ENCODE measurements at regions not wholly inside any gene's neighbourhood (a gene's known extent, or its start where the extent isn't known, plus 50 kb on each side); places are given as distances from the start of the nearest gene placed in this dataset.

- H3K4me3 Mint-ChIP-seq: no peak overlapping the region
- ChIA-PET CTCF (no interaction called here), POLR2A (no interaction called here)
Measured at GRCh38 chr9:2341956-2342355, 279.6 kb upstream of the VLDLR start.

GRCh38 chr9:2343756-2344155 lies 277.8 kb upstream of the VLDLR start:
- POLR2A ChIA-PET: no interaction called here
- peaks cover 4% of the 10 kb centered on the region for H3K9me3 Mint-ChIP-seq
- H3K4me1 ChIP-seq (ENCODE audit: insufficient read depth, low read length): no peaks in the 10 kb centered on the region
- H3K27ac Mint-ChIP-seq: no peak overlapping the region
- no peak for DNase-seq
- CTCF ChIA-PET: no interaction called here
- TF ChIP-seq CTCF (IDR thresholded peaks at IDR 0.05): no peak
- no peak overlapping the region for H3K27ac ChIP-seq (ENCODE audit: low read depth in 1 of 2, low read length in 2 of 2)
- no peaks in the 10 kb centered on the region for H3K4me1 Mint-ChIP-seq (ENCODE audit: low read depth)
- no peak for ATAC-seq (ENCODE audit: poor library complexity)
- no peaks in the 10 kb centered on the region for H3K27me3 Mint-ChIP-seq
- no peak overlapping the region for H3K4me3 Mint-ChIP-seq
- intact Hi-C loops (cut with DNase I, micrococcal nuclease): no loop called here
- H3K36me3 Mint-ChIP-seq (ENCODE audit: low read depth): no peaks in the 10 kb centered on the region
- no peaks in the 10 kb centered on the region for H3K36me3 ChIP-seq (ENCODE audit: insufficient read depth, low read length)
- H3K4me3 ChIP-seq (ENCODE audit: low read length): no peak overlapping the region
- no peaks in the 10 kb centered on the region for H3K27me3 ChIP-seq (ENCODE audit: control insufficient read depth in 1 of 2, insufficient read depth in 2 of 2, low read length in 2 of 2)
- H3K9me3 ChIP-seq (ENCODE audit: control insufficient read depth in 1 of 2, insufficient read depth in 1 of 2, low read length in 2 of 2): peaks cover 6 to 8% of the 10 kb centered on the region in 2 experiments

More at GRCh38 chr9:2341956-2342355, 279.6 kb upstream of the VLDLR start:
- Mint-ChIP-seq H3K27ac (no peak overlapping the region), H3K9me3 (no peaks in the 10 kb centered on the region), H3K36me3 (ENCODE audit: low read depth) (no peaks in the 10 kb centered on the region), H3K27me3 (no peaks in the 10 kb centered on the region), H3K4me1 (ENCODE audit: low read depth) (no peaks in the 10 kb centered on the region)
- Histone ChIP-seq H3K27me3 (ENCODE audit: control insufficient read depth in 1 of 2, insufficient read depth in 2 of 2, low read length in 2 of 2) (no peaks in the 10 kb centered on the region), H3K4me3 (ENCODE audit: low read length) (no peak overlapping the region), H3K4me1 (ENCODE audit: insufficient read depth, low read length) (no peaks in the 10 kb centered on the region), H3K36me3 (ENCODE audit: insufficient read depth, low read length) (no peaks in the 10 kb centered on the region), H3K27ac (ENCODE audit: low read depth in 1 of 2, low read length in 2 of 2) (no peak overlapping the region), H3K9me3 (ENCODE audit: control insufficient read depth in 1 of 2, insufficient read depth in 1 of 2, low read length in 2 of 2) (peaks cover 2 to 4% of the 10 kb centered on the region in 2 experiments)
- ATAC-seq (ENCODE audit: poor library complexity): no peak
- intact Hi-C loops (cut with DNase I, micrococcal nuclease): no loop called here
- TF ChIP-seq CTCF (IDR thresholded peaks at IDR 0.05): no peak
- no peak for DNase-seq

- no peaks in the 10 kb centered on the region for H3K36me3 Mint-ChIP-seq (ENCODE audit: low read depth)
- H3K9me3 ChIP-seq (ENCODE audit: control insufficient read depth in 1 of 2, insufficient read depth in 1 of 2, low read length in 2 of 2): peaks cover 7 to 10% of the 10 kb centered on the region in 2 experiments
- DNase-seq (no peak), ATAC-seq (ENCODE audit: poor library complexity) (no peak)
- ChIA-PET CTCF (no interaction called here), POLR2A (no interaction called here)
- no peaks in the 10 kb centered on the region for H3K4me1 Mint-ChIP-seq (ENCODE audit: low read depth)
- intact Hi-C loops (cut with DNase I, micrococcal nuclease): no loop called here
- H3K27ac Mint-ChIP-seq: no peak overlapping the region
- H3K4me3 Mint-ChIP-seq: no peak overlapping the region
- H3K36me3 ChIP-seq (ENCODE audit: insufficient read depth, low read length): no peaks in the 10 kb centered on the region
- no peaks in the 10 kb centered on the region for H3K27me3 Mint-ChIP-seq
- TF ChIP-seq CTCF (IDR thresholded peaks at IDR 0.05): no peak
- no peaks in the 10 kb centered on the region for H3K4me1 ChIP-seq (ENCODE audit: insufficient read depth, low read length)
- no peak overlapping the region for H3K27ac ChIP-seq (ENCODE audit: low read depth in 1 of 2, low read length in 2 of 2)
- H3K27me3 ChIP-seq (ENCODE audit: control insufficient read depth in 1 of 2, insufficient read depth in 2 of 2, low read length in 2 of 2): no peaks in the 10 kb centered on the region
- no peak overlapping the region for H3K4me3 ChIP-seq (ENCODE audit: low read length)
- H3K9me3 Mint-ChIP-seq: peaks cover 4% of the 10 kb centered on the region
Measured at GRCh38 chr9:2344436-2344835, 277.2 kb upstream of the VLDLR start.

Measured in CD4-positive, alpha-beta T cell (primary cell).